GM23338 (cell line): ENCODE measurements at regions not wholly inside any gene's neighbourhood (a gene's known extent, or its start where the extent isn't known, plus 50 kb on each side); places are given as distances from the start of the nearest gene placed in this dataset.

Experiments
- ATAC-seq: fragments of 200-7000 bp; cut with Tn5 transposase; 3 replicates; pipeline ENCODE4 v1.9.1; 2020
- DNase-seq: peaks from one replicate; pipeline ENCODE4 v3.0.0-alpha.2; 2015; ENCODE audit warnings: low spot score
- H2AFZ ChIP-seq: fragments of 200-600 bp; sonication (generic); 2 replicates; pipeline ENCODE4 v1.8.0; 2016; ENCODE audit warnings: antibody characterized with exemption, mild to moderate bottlenecking, moderate library complexity
- H3F3A ChIP-seq: fragments of 200-600 bp; sonication (generic); replicated peaks from 2 replicates; pipeline ENCODE4 v1.8.0; 2017; ENCODE audit warnings: antibody characterized with exemption, mixed run types, low read depth
- H3K27ac ChIP-seq: fragments of 200-600 bp; sonication (generic); 2 replicates; pipeline ENCODE4 v1.6.1; 2016; ENCODE audit warnings: low read depth
- H3K27me3 ChIP-seq: fragments of 200-600 bp; sonication (generic); 2 replicates; pipeline ENCODE4 v1.8.0; 2016; ENCODE audit warnings: mild to moderate bottlenecking, mixed run types, moderate library complexity; ENCODE audit not compliant: insufficient read depth
- H3K36me3 ChIP-seq: fragments of 200-600 bp; sonication (generic); 2 replicates; pipeline ENCODE4 v1.8.0; 2016; ENCODE audit warnings: mild to moderate bottlenecking; ENCODE audit not compliant: insufficient read depth
- H3K4me1 ChIP-seq: fragments of 200-600 bp; sonication (generic); 2 replicates; pipeline ENCODE4 v1.8.0; 2016; ENCODE audit warnings: mild to moderate bottlenecking, moderate library complexity; ENCODE audit not compliant: insufficient read depth
- H3K4me2 ChIP-seq: fragments of 200-600 bp; sonication (generic); 2 replicates; pipeline ENCODE4 v1.7.1; 2017; ENCODE audit warnings: mixed run types
- H3K4me3 ChIP-seq: fragments of 200-600 bp; sonication (generic); 2 replicates; pipeline ENCODE4 v1.6.1; 2016; ENCODE audit warnings: mixed run types
- H3K79me2 ChIP-seq: fragments of 200-600 bp; sonication (generic); replicated peaks from 2 replicates; pipeline ENCODE4 v1.8.0; 2017; ENCODE audit warnings: mild to moderate bottlenecking; ENCODE audit not compliant: insufficient read depth
- H3K9me2 ChIP-seq: fragments of 200-600 bp; sonication (generic); 2 replicates; pipeline ENCODE4 v1.8.0; 2017; ENCODE audit not compliant: insufficient read depth
- H4K20me1 ChIP-seq: fragments of 200-600 bp; sonication (generic); replicated peaks from 2 replicates; pipeline ENCODE4 v1.8.0; 2017; ENCODE audit warnings: mild to moderate bottlenecking; ENCODE audit not compliant: insufficient read depth
- H3K27ac Mint-ChIP-seq: 2 replicates; pipeline ENCODE4 v1.8.0; 2020; ENCODE audit warnings: inconsistent platforms, mild to moderate bottlenecking, moderate library complexity, mixed read lengths
- H3K27me3 Mint-ChIP-seq: 3 replicates; pipeline ENCODE4 v1.8.0; 2022; ENCODE audit warnings: low read depth, mild to moderate bottlenecking, moderate library complexity, mixed read lengths, inconsistent platforms; ENCODE audit not compliant: insufficient read depth, poor library complexity
- H3K36me3 Mint-ChIP-seq: 3 replicates; pipeline ENCODE4 v1.8.0; 2021; ENCODE audit warnings: low read depth, mild to moderate bottlenecking, inconsistent platforms, moderate library complexity, mixed read lengths
- H3K4me1 Mint-ChIP-seq: 3 replicates; pipeline ENCODE4 v1.8.0; 2020; ENCODE audit warnings: mild to moderate bottlenecking, inconsistent platforms, mixed read lengths
- H3K4me3 Mint-ChIP-seq: 3 replicates; pipeline ENCODE4 v1.8.0; 2021; ENCODE audit warnings: moderate library complexity, mild to moderate bottlenecking, inconsistent platforms, mixed read lengths
- H3K9me3 Mint-ChIP-seq: 3 replicates; pipeline ENCODE4 v1.8.0; 2020; ENCODE audit warnings: moderate library complexity, mild to moderate bottlenecking, inconsistent platforms, mixed read lengths
- CREB1 ChIP-seq: fragments of 250-450 bp; sonication (Bioruptor Pico); IDR thresholded peaks from 2 replicates; pipeline ENCODE4 v1.5.0; 2020; ENCODE audit warnings: low read depth, mild to moderate bottlenecking, moderate library complexity
- EZH2 ChIP-seq: fragments of 200-600 bp; sonication (generic); IDR thresholded peaks from one replicate; pipeline ENCODE4 v1.8.0; 2017; ENCODE audit warnings: antibody characterized with exemption, mild to moderate bottlenecking, low read depth; ENCODE audit not compliant: unreplicated experiment
- EZH2phosphoT487 ChIP-seq: fragments of 200-600 bp; sonication (generic); IDR thresholded peaks from one replicate; pipeline ENCODE4 v1.8.1; 2018; ENCODE audit warnings: antibody characterized with exemption; ENCODE audit not compliant: unreplicated experiment
- JUNB ChIP-seq: IDR thresholded peaks from one replicate; pipeline ENCODE4 v1.6.1; 2016; ENCODE audit warnings: antibody characterized with exemption; ENCODE audit not compliant: unreplicated experiment
- POLR2AphosphoS5 ChIP-seq: IDR thresholded peaks from 2 replicates; pipeline ENCODE4 v1.6.1; 2016; ENCODE audit warnings: antibody characterized with exemption, low read depth
- ZNF114 ChIP-seq: fragments of 250-450 bp; sonication (Bioruptor Pico); IDR thresholded peaks from 2 replicates; pipeline ENCODE4 v1.5.0; 2020; ENCODE audit warnings: mild to moderate bottlenecking, moderate library complexity
- ZNF462 ChIP-seq: fragments of 250-450 bp; sonication (Bioruptor Pico); IDR thresholded peaks from 2 replicates; pipeline ENCODE4 v1.5.0; 2020; ENCODE audit warnings: mild to moderate bottlenecking, moderate library complexity

- TF ChIP-seq ZNF462 (no peak), ZNF114 (CRISPR knock-in tag) (no peak), POLR2AphosphoS5 (no peak), EZH2 (no peak), EZH2phosphoT487 (no peak), JUNB (no peak), CREB1 (no peak)
These were observed 1387.1 kb upstream of the TMEFF2 start (continued) for GRCh38 chr2:193581807-193582206.

GRCh38 chr2:193580176-193580950, 1385.6 kb upstream of the TMEFF2 start:
- Histone ChIP-seq H3K4me3 (no peak overlapping the region), H3K4me2 (no peak overlapping the region), H3F3A (no peaks in the 10 kb centered on the region), H3K9me2 (no peaks in the 10 kb centered on the region), H4K20me1 (no peaks in the 10 kb centered on the region; the same call in 1 of the 2 replicates), H2AFZ (no peak overlapping the region), H3K27ac (no peak overlapping the region), H3K36me3 (no peaks in the 10 kb centered on the region), H3K27me3 (no peaks in the 10 kb centered on the region), H3K4me1 (peaks cover 4% of the 10 kb centered on the region; the same call in 1 of the 2 replicates), H3K79me2 (no peaks in the 10 kb centered on the region)
- no peak overlapping the region for H3K27ac Mint-ChIP-seq
- H3K4me3 Mint-ChIP-seq, result no peak overlapping the region
- ATAC-seq, result no peak
- H3K27me3 Mint-ChIP-seq, result peaks cover 1% of the 10 kb centered on the region
- TF ChIP-seq ZNF462 (no peak), EZH2phosphoT487 (no peak), ZNF114 (CRISPR knock-in tag) (no peak), EZH2 (no peak)
- H3K4me1 Mint-ChIP-seq, result no peaks in the 10 kb centered on the region
- H3K9me3 Mint-ChIP-seq, result no peaks in the 10 kb centered on the region
- DNase-seq, result no peak
- no peaks in the 10 kb centered on the region for H3K36me3 Mint-ChIP-seq
